A673 (cell line): ENCODE measurements at regions not wholly inside any gene's neighbourhood (a gene's known extent, or its start where the extent isn't known, plus 50 kb on each side); places are given as distances from the start of the nearest gene placed in this dataset.

ENCODE experiments used
- EZH2 ChIP-seq: fragments of 200-600 bp; sonication (generic); IDR thresholded peaks from 2 replicates; pipeline ENCODE4 v1.6.1; 2017; ENCODE audit warnings: borderline replicate concordance, low read depth, mild to moderate bottlenecking, mixed read lengths, antibody characterized with exemption, low read length; ENCODE audit not compliant: poor library complexity, severe bottlenecking
- TF ChIP-seq, protein P1 (sequence below): fragments of 300-800, 200-600 bp; sonication (generic); conservative IDR thresholded peaks from 2 replicates; pipeline ENCODE4 v1.5.1; 2017; ENCODE audit warnings: low read depth, mild to moderate bottlenecking, antibody characterized with exemption, low read length, moderate library complexity, mixed read lengths

DNA sequence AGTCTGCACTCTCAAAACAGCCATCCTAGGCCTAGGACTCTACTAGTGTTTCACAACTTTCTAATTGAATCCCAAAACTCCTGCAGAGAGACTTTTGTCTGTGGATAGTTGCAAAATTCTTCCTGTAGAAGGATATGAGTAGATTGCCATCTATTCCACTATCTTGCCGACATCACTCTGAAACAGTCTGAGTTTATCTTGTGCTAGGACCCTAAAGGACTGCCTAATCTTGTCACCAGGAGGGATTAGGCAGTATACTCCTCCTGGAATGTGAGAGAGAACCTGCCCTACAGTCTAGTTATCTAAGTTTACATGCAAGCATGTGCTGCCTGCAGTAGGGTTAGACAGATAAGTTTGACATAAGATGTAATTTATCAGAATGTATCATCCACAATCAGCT is 1646.6 kb upstream of the PCDH7 start:
- TF ChIP-seq, protein P1, sequence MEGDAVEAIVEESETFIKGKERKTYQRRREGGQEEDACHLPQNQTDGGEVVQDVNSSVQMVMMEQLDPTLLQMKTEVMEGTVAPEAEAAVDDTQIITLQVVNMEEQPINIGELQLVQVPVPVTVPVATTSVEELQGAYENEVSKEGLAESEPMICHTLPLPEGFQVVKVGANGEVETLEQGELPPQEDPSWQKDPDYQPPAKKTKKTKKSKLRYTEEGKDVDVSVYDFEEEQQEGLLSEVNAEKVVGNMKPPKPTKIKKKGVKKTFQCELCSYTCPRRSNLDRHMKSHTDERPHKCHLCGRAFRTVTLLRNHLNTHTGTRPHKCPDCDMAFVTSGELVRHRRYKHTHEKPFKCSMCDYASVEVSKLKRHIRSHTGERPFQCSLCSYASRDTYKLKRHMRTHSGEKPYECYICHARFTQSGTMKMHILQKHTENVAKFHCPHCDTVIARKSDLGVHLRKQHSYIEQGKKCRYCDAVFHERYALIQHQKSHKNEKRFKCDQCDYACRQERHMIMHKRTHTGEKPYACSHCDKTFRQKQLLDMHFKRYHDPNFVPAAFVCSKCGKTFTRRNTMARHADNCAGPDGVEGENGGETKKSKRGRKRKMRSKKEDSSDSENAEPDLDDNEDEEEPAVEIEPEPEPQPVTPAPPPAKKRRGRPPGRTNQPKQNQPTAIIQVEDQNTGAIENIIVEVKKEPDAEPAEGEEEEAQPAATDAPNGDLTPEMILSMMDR, result no peak
- TF ChIP-seq EZH2, result no peak
